Keratinocyte (primary cell): ENCODE measurements at regions not wholly inside any gene's neighbourhood (a gene's known extent, or its start where the extent isn't known, plus 50 kb on each side); places are given as distances from the start of the nearest gene placed in this dataset.

Experiments used
- DNase-seq: peaks from one replicate; pipeline ENCODE4 v3.0.0-alpha.2; 2011; ENCODE audit warnings: low read depth, missing footprints, low spot score
- FAIRE-seq: peaks from 2 replicates; lab custom pipeline; 2011; peaks lifted over from hg19 to GRCh38; lab: Jason Lieb, UNC
- H2AFZ ChIP-seq: 2 replicates; pipeline ENCODE4 v1.6.0; 2012; ENCODE audit warnings: low read length, control low read depth, inconsistent platforms; ENCODE audit not compliant: control insufficient read depth
- H3K27ac ChIP-seq: 2 replicates; pipeline ENCODE4 v1.5.1; 2011; ENCODE audit warnings: low read length; ENCODE audit not compliant: control insufficient read depth, insufficient read depth
- H3K27me3 ChIP-seq: 3 replicates; pipeline ENCODE4 v1.6.0; 2011; ENCODE audit warnings: low read length; ENCODE audit not compliant: control insufficient read depth, insufficient read depth; ENCODE audit errors: extremely low read depth
- H3K36me3 ChIP-seq, 2 experiments: 2 replicates in 1 of 2; 3 replicates in 1 of 2; pipeline ENCODE4 v1.5.1; 2011; ENCODE audit warnings: low read length in 2 of 2, mild to moderate bottlenecking in 1 of 2; ENCODE audit not compliant: control insufficient read depth in 2 of 2, insufficient read depth in 2 of 2; ENCODE audit errors: extremely low read depth in 1 of 2
- H3K4me1 ChIP-seq: 3 replicates; pipeline ENCODE4 v1.5.1; 2011; ENCODE audit warnings: low read length; ENCODE audit not compliant: control insufficient read depth, insufficient read depth; ENCODE audit errors: extremely low read depth
- H3K4me2 ChIP-seq: 3 replicates; pipeline ENCODE4 v1.6.0; 2011; ENCODE audit warnings: low read depth, low read length; ENCODE audit not compliant: control insufficient read depth, insufficient read depth; ENCODE audit errors: extremely low read depth
- H3K4me3 ChIP-seq, 3 experiments: fragments of 200-600 bp in 1 of 3; sonication (generic) in 1 of 3; 2 replicates in 2 of 3; 3 replicates in 1 of 3; pipeline ENCODE4 v1.5.1; 2011 to 2016; ENCODE audit warnings: low read length in 3 of 3, mild to moderate bottlenecking in 3 of 3, control low read depth in 2 of 3, inconsistent platforms in 1 of 3, low read depth in 1 of 3, mixed read lengths in 1 of 3, mixed run types in 1 of 3, moderate library complexity in 1 of 3; ENCODE audit not compliant: control insufficient read depth in 2 of 3, insufficient read depth in 2 of 3; ENCODE audit errors: extremely low read depth in 1 of 3
- H3K79me2 ChIP-seq: 2 replicates; pipeline ENCODE4 v1.6.0; 2012; ENCODE audit warnings: low read length; ENCODE audit not compliant: control insufficient read depth, insufficient read depth
- H3K9ac ChIP-seq: 3 replicates; pipeline ENCODE4 v1.6.0; 2011; ENCODE audit warnings: low read length; ENCODE audit not compliant: control insufficient read depth, insufficient read depth; ENCODE audit errors: extremely low read depth
- H3K9me1 ChIP-seq: 3 replicates; pipeline ENCODE4 v1.6.0; 2011; ENCODE audit warnings: low read length; ENCODE audit not compliant: control insufficient read depth, insufficient read depth; ENCODE audit errors: extremely low read depth
- H3K9me3 ChIP-seq: 2 replicates; pipeline ENCODE4 v1.5.1; 2012; ENCODE audit warnings: low read depth, low read length; ENCODE audit not compliant: control insufficient read depth
- H4K20me1 ChIP-seq: 3 replicates; pipeline ENCODE4 v1.6.0; 2011; ENCODE audit warnings: low read length; ENCODE audit not compliant: control insufficient read depth, insufficient read depth; ENCODE audit errors: extremely low read depth
- CTCF ChIP-seq, 3 experiments: IDR thresholded peaks in 1 of 3; conservative IDR thresholded peaks in 1 of 3; optimal IDR thresholded peaks in 1 of 3; 2 replicates in 2 of 3; 3 replicates in 1 of 3; pipeline versions ENCODE3 to v1.5.1; 2011; ENCODE audit warnings: low read length in 3 of 3, mild to moderate bottlenecking in 3 of 3, moderate library complexity in 2 of 3, control low read depth in 1 of 3, inconsistent platforms in 1 of 3; ENCODE audit not compliant: insufficient read depth in 2 of 3; ENCODE audit errors: extremely low read depth in 1 of 3
- EZH2 ChIP-seq: IDR thresholded peaks from one replicate; pipeline ENCODE4 v1.6.1; 2012; ENCODE audit warnings: inconsistent platforms, mild to moderate bottlenecking, low read length, moderate library complexity
- dilution Hi-C: fragments of 300-500 bp; cut with MboI; formaldehyde crosslinking; loops from one replicate; pipeline ENCODE4 v1.7.0; 2020; ENCODE audit warnings: low sequenced_read_pairs; ENCODE audit not compliant: extremely low pct_ligation_motif_present

GRCh38 chr4:28702571-28702970 is 1841.9 kb downstream of the STIM2 start:
- Histone ChIP-seq H3K27ac (no peak overlapping the region), H3K4me1 (no peaks in the 10 kb centered on the region), H4K20me1 (no peaks in the 10 kb centered on the region), H3K4me2 (no peak overlapping the region), H3K9me3 (no peaks in the 10 kb centered on the region), H3K9ac (no peak overlapping the region), H3K4me3 (no peak overlapping the region), H3K36me3 (no peaks in the 10 kb centered on the region), H3K27me3 (no peaks in the 10 kb centered on the region), H3K79me2 (no peaks in the 10 kb centered on the region), H2AFZ (no peak overlapping the region), H3K9me1 (no peaks in the 10 kb centered on the region)
- no peak for FAIRE-seq
- TF ChIP-seq EZH2, result no peak
- no peak for TF ChIP-seq CTCF (optimal IDR thresholded peaks at IDR 0.05 in 1 of 3, IDR thresholded peaks at IDR 0.05 in 1 of 3, conservative IDR thresholded peaks at IDR 0.05 in 1 of 3; ENCODE audit: extremely low read depth in 1 of 3, insufficient read depth in 2 of 3, low read length in 3 of 3)
- dilution Hi-C loops, result no loop called here
- no peak for DNase-seq

GRCh38 chr4:28709891-28710290 is 1849.2 kb downstream of the STIM2 start:
- H3K9ac ChIP-seq, result no peak overlapping the region
- H3K27ac ChIP-seq, result no peak overlapping the region
- DNase-seq (no peak), FAIRE-seq (no peak)
- H3K36me3 ChIP-seq, result no peaks in the 10 kb centered on the region
- TF ChIP-seq EZH2 (no peak), CTCF (optimal IDR thresholded peaks at IDR 0.05 in 1 of 3, IDR thresholded peaks at IDR 0.05 in 1 of 3, conservative IDR thresholded peaks at IDR 0.05 in 1 of 3; ENCODE audit: extremely low read depth in 1 of 3, insufficient read depth in 2 of 3, low read length in 3 of 3) (no peak)
- no peaks in the 10 kb centered on the region for H3K9me3 ChIP-seq
- no peak overlapping the region for H2AFZ ChIP-seq
- H4K20me1 ChIP-seq, result no peaks in the 10 kb centered on the region
- H3K9me1 ChIP-seq, result no peaks in the 10 kb centered on the region
- no peaks in the 10 kb centered on the region for H3K27me3 ChIP-seq
- no peak overlapping the region for H3K4me2 ChIP-seq
- no peaks in the 10 kb centered on the region for H3K4me1 ChIP-seq
- dilution Hi-C loops, result no loop called here
- H3K4me3 ChIP-seq, result no peak overlapping the region
- no peaks in the 10 kb centered on the region for H3K79me2 ChIP-seq
